ENCODE measurements at regions not wholly inside any gene's neighbourhood (a gene's known extent, or its start where the extent isn't known, plus 50 kb on each side); places are given as distances from the start of the nearest gene placed in this dataset.
A peak's percentile ranks its signal among the peaks of the same experiment; 100 is the strongest.
"Not testable (repeated sequence)": the region's sequence is repeated elsewhere in the genome, so short reads cannot be mapped to it uniquely, and the experiment has no call there.

DNA sequence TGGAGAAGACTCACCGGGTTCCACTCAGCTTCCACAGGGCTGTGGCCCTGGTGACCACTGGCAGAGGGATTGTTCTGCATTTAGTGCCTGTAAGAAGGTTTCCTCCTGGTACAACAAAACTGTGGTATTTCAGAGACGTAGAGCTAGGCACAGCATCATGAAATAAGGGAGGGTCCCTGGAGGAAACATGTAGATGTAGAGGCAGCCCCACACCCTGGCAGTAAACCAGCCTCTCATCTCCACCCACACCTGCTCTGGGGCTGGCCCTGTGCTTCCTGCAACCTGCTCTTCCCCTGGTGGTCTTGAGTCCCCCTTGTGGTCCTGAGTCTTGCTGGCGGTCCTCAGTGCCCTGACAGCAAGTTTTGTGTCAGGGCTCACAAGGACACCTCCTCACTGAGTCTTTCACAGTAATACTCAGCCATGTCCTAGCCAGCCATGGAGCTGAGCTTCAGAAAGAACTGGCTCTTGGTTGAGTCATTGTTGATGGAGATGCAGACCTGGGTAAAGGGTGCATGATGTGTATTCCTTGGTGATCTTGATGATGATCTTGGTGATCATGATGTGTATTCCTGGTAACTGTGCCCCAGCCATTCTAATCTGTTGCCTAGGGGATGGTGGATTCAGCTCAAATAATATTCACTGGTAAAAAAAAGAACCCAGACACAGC lies 121.8 kb downstream of the OR4M2 start:
- H3K27ac ChIP-seq; H3K36me3 ChIP-seq; H3K4me1 ChIP-seq; DNase-seq; intact Hi-C loops (cut with DNase I; ENCODE audit: low total_unique reads); H3K9me3 ChIP-seq; H3K27me3 ChIP-seq (replicated peaks in 1 of 7); H3K4me3 ChIP-seq: not testable (repeated sequence)
- no CpG with 5 or more reads among the region's 3 CpGs for WGBS, 5 donors

DNA sequence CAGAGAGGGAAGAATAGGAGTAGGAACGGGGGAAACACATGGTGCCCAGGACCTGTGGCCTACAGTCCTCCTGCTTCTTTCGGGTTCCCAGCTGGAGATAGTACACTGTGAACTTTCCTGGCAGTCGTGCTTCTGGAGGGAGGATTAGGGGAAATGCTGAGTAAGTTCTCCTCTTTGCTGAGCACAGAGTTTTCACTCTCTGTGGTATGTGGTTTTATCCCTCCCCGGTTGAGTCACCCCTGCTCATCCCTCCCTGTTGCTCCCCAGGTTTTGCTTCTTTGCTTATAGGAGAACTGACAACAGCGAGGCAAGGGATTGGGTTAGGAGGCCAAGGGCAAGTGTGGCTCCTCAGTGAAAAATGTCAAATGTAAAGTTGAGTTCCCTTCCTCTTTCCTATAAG lies 122.9 kb downstream of the OR4M2 start:
- DNase-seq; H3K36me3 ChIP-seq; intact Hi-C loops (cut with DNase I; ENCODE audit: low total_unique reads); H3K4me1 ChIP-seq; H3K4me3 ChIP-seq; H3K27ac ChIP-seq; H3K9me3 ChIP-seq; H3K27me3 ChIP-seq (replicated peaks in 1 of 7): not testable (repeated sequence)
- WGBS, 5 donors, result no CpG with 5 or more reads among the region's 5 CpGs

GRCh38 chr15:22209086-22209485 lies 128.8 kb downstream of the OR4M2 start:
- H3K27me3 ChIP-seq (replicated peaks in 1 of 7); H3K27ac ChIP-seq; H3K4me1 ChIP-seq; H3K4me3 ChIP-seq; DNase-seq; H3K36me3 ChIP-seq; H3K9me3 ChIP-seq; intact Hi-C loops (cut with DNase I; ENCODE audit: low total_unique reads): not testable (repeated sequence)
- no CpG with 5 or more reads among the region's 3 CpGs for WGBS, 5 donors

- H3K4me3 ChIP-seq; H3K9me3 ChIP-seq; H3K27me3 ChIP-seq (replicated peaks in 1 of 7); H3K36me3 ChIP-seq; H3K27ac ChIP-seq; intact Hi-C loops (cut with DNase I; ENCODE audit: low total_unique reads): not testable (repeated sequence)
- peak; percentile 79 for DNase-seq
- peaks cover 0 to 15% (median 0%) of the 10 kb centered on the region in 6 donors for H3K4me1 ChIP-seq
- WGBS, 5 donors, result 62 to 81% (median 75%) methylated on average over 10 of the region's 10 CpGs
Observed at GRCh38 chr15:22222596-22222995, 142.3 kb downstream of the OR4M2 start.

DNA sequence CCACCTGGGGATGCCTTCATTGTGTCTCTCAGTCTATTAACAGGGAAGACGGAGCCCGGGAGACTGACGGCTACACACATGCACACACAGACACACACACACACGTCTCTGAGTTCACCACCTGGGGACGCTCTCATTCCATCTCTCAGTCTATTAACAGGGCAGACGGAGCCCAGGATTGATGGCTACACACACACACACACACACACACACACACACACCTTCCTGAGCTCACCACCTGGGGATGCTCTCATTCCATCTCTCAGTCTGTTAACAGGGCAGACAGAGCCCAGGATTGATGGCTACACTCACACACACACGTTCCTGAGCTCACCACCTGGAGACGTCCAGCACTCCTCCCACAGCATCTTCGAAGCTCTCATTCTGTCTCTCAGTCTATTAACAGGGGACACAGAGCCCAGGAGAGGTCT lies 143.9 kb downstream of the OR4M2 start:
- no peaks in the 10 kb centered on the region for H3K36me3 ChIP-seq
- 77 to 86% (median 81%) methylated on average over 5 to 9 of the region's 9 CpGs for WGBS, 5 donors
- H3K27me3 ChIP-seq (replicated peaks in 1 of 7), result no peaks in the 10 kb centered on the region
- DNase-seq, result peak; percentile 56
- peaks cover 0 to 15% (median 0%) of the 10 kb centered on the region in 6 donors for H3K4me1 ChIP-seq
- no peak overlapping the region for H3K4me3 ChIP-seq
- intact Hi-C loops (cut with DNase I; ENCODE audit: low total_unique reads), result no loop called here
- TF ChIP-seq, protein P1, sequence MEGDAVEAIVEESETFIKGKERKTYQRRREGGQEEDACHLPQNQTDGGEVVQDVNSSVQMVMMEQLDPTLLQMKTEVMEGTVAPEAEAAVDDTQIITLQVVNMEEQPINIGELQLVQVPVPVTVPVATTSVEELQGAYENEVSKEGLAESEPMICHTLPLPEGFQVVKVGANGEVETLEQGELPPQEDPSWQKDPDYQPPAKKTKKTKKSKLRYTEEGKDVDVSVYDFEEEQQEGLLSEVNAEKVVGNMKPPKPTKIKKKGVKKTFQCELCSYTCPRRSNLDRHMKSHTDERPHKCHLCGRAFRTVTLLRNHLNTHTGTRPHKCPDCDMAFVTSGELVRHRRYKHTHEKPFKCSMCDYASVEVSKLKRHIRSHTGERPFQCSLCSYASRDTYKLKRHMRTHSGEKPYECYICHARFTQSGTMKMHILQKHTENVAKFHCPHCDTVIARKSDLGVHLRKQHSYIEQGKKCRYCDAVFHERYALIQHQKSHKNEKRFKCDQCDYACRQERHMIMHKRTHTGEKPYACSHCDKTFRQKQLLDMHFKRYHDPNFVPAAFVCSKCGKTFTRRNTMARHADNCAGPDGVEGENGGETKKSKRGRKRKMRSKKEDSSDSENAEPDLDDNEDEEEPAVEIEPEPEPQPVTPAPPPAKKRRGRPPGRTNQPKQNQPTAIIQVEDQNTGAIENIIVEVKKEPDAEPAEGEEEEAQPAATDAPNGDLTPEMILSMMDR (IDR thresholded peaks at IDR 0.05 in 8 of 11, conservative IDR thresholded peaks at IDR 0.05 in 3 of 11), result no peak
- TF ChIP-seq POLR2A (IDR thresholded peaks at IDR 0.05) (no peak), POLR2AphosphoS5 (IDR thresholded peaks at IDR 0.05) (no peak)
- no peaks in the 10 kb centered on the region for H3K9me3 ChIP-seq
- no peak overlapping the region for H3K27ac ChIP-seq

- intact Hi-C loops (cut with DNase I; ENCODE audit: low total_unique reads); H3K36me3 ChIP-seq; H3K9me3 ChIP-seq; H3K27me3 ChIP-seq (replicated peaks in 1 of 7); H3K4me3 ChIP-seq; H3K27ac ChIP-seq: not testable (repeated sequence)
- WGBS, 5 donors, result 89 to 94% (median 93%) methylated on average over 7 of the region's 7 CpGs
- peak; percentile 70 for DNase-seq
- peaks cover 0 to 15% (median 0%) of the 10 kb centered on the region in 6 donors for H3K4me1 ChIP-seq
Observed at GRCh38 chr15:22224961-22225360, 144.6 kb downstream of the OR4M2 start.

All from spleen (tissue), 11 donors.